ACC112 (cell line): ENCODE measurements at regions not wholly inside any gene's neighbourhood (a gene's known extent, or its start where the extent isn't known, plus 50 kb on each side); places are given as distances from the start of the nearest gene placed in this dataset.

Experiments used
- H2AFZ ChIP-seq: fragments of 200-600 bp; sonication (generic); one replicate; pipeline ENCODE4 v1.6.0; 2017; ENCODE audit warnings: antibody characterized with exemption, low read length; ENCODE audit not compliant: unreplicated experiment
- H3K27ac ChIP-seq: fragments of 200-600 bp; sonication (generic); 2 replicates; pipeline ENCODE4 v1.5.1; 2014; ENCODE audit warnings: low read depth, mild to moderate bottlenecking, antibody characterized with exemption, low read length, moderate library complexity
- H3K27me3 ChIP-seq: fragments of 200-600 bp; sonication (generic); 2 replicates; pipeline ENCODE4 v1.6.1; 2014; ENCODE audit warnings: mild to moderate bottlenecking, antibody characterized with exemption, low read length, moderate library complexity, mixed read lengths; ENCODE audit not compliant: insufficient read depth
- H3K36me3 ChIP-seq: fragments of 200-600 bp; sonication (generic); 2 replicates; pipeline ENCODE4 v1.6.1; 2016; ENCODE audit warnings: mild to moderate bottlenecking, antibody characterized with exemption, low read length, moderate library complexity, mixed read lengths; ENCODE audit not compliant: insufficient read depth
- H3K4me1 ChIP-seq: fragments of 200-600 bp; sonication (generic); one replicate; pipeline ENCODE4 v1.6.1; 2016; ENCODE audit warnings: low read length, mixed read lengths; ENCODE audit not compliant: insufficient read depth, unreplicated experiment, control insufficient read depth
- H3K4me3 ChIP-seq: fragments of 200-600 bp; sonication (generic); 2 replicates; pipeline ENCODE4 v1.5.1; 2014; ENCODE audit warnings: mild to moderate bottlenecking, low read depth, low read length
- H3K79me2 ChIP-seq: fragments of 200-600 bp; sonication (generic); one replicate; pipeline ENCODE4 v1.6.0; 2016; ENCODE audit warnings: low read length; ENCODE audit not compliant: control insufficient read depth, unreplicated experiment, insufficient read depth

DNA sequence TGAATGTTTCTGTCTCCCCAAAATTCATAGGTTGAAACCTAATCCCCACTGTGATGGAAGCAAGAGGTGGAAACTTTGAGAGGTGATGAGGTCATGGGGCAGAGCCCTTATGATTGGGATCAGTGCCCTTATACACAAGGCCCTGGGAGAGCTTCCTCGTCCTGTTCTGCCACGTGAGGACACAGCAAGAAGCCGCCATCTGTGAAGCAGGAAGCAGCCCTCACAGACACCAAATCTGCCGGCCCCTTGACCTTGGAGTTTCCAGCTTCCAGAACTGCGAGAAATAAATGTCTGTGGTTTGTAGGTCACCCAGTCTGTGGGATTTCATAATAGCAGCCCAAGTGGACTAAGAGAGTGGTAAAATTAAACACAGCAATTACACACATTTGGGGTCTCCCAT, 737.4 kb downstream of the UQCRFS1 start:
- no peak overlapping the region for H2AFZ ChIP-seq
- H3K27ac ChIP-seq = no peak overlapping the region
- H3K4me3 ChIP-seq = no peak overlapping the region
- no peaks in the 10 kb centered on the region for H3K79me2 ChIP-seq
- no peaks in the 10 kb centered on the region for H3K36me3 ChIP-seq
- H3K27me3 ChIP-seq = no peaks in the 10 kb centered on the region
- H3K4me1 ChIP-seq = no peaks in the 10 kb centered on the region

DNA sequence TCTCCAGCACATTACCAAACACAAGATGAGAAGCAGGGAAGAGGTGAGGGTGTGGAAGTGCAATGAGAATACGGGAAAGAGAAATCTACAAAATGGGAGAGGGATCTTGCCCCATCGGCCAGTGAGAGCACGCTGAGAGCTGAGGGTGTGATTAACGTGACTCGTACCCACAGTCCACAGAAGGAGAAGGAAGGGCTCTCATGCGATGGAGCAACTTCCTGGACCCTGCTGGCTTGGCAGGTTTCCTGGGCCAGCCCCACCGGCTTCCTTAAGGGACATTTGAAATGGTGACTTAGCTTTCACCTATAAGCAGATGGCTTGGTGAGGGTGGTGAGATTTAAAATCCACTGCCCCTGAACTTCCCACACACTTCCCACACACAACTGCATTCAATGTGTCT, 740.1 kb downstream of the UQCRFS1 start:
- Histone ChIP-seq H3K36me3 (no peaks in the 10 kb centered on the region), H3K27ac (no peak overlapping the region), H3K4me1 (peaks cover 10% of the 10 kb centered on the region), H3K27me3 (no peaks in the 10 kb centered on the region), H3K79me2 (no peaks in the 10 kb centered on the region), H2AFZ (no peak overlapping the region), H3K4me3 (no peak overlapping the region)

DNA sequence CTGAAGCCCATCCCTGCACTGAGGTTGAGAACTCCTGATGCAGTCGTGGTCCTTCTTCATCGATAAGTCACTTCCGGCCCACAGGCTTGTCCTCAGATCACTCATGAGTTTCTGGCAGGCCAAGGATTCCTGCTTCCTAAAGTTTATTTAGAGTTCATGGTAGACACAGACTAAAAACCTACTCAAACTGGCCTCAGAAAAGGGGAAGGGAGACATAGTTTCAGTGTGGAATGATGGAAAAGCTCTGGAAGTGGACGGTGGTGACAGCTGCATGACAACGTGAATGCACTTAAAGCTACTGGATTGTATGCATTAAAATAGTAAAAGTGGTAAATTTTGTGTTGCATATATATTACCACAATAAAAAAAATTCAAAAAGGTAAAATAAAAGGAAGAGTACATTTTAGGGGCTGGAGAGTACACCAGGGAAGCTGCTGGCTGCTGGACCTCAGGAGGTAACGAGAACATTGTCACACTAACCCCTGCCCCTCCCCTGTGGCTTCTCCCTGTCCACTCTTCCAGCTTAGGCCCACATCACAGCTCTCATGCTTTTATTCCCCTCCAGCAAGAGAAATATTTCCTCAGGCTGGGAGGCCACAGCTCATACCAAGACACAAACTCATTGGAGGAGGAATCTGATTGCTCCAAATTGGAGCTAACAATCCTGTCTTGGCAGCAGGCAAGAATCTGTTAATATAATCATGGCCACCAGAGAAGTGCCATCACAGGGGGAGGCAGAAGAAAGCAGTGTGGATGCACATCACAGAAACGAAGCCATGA, 741.0 kb downstream of the UQCRFS1 start:
- Histone ChIP-seq H3K79me2 (no peaks in the 10 kb centered on the region), H3K4me1 (peaks cover 12% of the 10 kb centered on the region), H3K27ac (no peak overlapping the region), H3K36me3 (no peaks in the 10 kb centered on the region), H2AFZ (no peak overlapping the region), H3K4me3 (no peak overlapping the region), H3K27me3 (no peaks in the 10 kb centered on the region)

DNA sequence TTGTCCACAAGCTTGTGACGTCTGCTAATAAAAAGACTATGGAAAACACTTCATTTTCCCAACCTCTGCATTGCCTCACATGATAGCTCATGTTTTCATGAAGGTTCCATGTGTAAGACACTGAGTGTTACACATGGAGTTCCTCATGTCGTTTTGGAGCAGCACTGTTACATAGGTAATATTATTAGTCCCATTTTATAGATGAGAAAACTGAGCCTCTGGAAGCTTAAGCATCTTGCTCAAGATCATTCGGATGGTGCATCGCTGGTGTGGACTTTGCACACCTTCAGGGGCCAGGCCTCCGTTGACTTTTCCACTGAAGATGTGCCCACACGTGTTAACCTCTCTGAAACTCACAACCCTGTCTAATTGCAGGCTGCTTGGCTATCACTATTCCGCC, 743.4 kb downstream of the UQCRFS1 start:
- Histone ChIP-seq H3K79me2 (no peaks in the 10 kb centered on the region), H3K27ac (peak overlapping the region; percentile 68), H3K27me3 (no peaks in the 10 kb centered on the region), H3K4me3 (0 out of 2 replicates have a peak overlapping the region, but pooled peaks have one; percentile 54), H3K4me1 (peaks cover 21% of the 10 kb centered on the region), H3K36me3 (no peaks in the 10 kb centered on the region), H2AFZ (peak overlapping the region; percentile 23)

DNA sequence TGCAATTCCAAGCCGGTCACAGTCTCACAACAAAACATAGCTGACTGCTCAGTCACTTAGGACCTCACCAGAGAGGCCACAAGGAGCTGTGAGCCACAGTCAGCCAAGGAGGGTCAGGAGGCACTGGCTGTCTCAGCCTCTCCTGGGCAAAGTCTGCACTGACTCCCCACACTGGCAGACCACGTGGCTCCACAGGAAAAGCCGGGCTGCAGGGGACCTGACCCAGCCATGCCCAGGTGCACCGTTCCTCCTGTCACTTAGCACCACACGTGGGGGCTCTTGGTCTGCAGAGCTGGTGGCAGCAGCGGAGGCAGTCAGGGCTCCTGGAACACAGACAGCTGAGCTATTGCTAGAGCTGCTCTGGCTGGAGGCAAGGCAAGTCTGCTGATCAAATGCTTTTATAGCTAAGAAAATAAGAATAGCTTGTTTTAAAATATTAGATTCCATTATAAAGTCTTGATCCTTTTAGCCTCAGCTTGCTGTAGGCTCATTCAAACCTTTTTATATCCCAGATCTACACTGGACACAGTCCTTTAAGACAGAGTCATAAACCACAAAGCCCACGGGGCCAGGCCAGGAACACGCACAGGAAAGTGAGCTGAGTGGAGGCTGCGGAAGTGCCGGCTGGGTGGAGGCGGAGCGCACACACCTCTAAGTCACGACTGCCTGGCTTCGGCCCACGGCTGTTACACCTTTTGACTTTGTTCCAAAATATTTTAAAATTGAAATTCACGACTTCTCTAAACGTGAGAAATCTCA, 744.1 kb downstream of the UQCRFS1 start:
- H3K27ac ChIP-seq = peak overlapping the region; percentile 68
- peaks cover 21% of the 10 kb centered on the region for H3K4me1 ChIP-seq
- no peaks in the 10 kb centered on the region for H3K27me3 ChIP-seq
- peak overlapping the region; percentile 54 for H3K4me3 ChIP-seq
- no peaks in the 10 kb centered on the region for H3K79me2 ChIP-seq
- no peaks in the 10 kb centered on the region for H3K36me3 ChIP-seq
- peak overlapping the region; percentile 23 for H2AFZ ChIP-seq

DNA sequence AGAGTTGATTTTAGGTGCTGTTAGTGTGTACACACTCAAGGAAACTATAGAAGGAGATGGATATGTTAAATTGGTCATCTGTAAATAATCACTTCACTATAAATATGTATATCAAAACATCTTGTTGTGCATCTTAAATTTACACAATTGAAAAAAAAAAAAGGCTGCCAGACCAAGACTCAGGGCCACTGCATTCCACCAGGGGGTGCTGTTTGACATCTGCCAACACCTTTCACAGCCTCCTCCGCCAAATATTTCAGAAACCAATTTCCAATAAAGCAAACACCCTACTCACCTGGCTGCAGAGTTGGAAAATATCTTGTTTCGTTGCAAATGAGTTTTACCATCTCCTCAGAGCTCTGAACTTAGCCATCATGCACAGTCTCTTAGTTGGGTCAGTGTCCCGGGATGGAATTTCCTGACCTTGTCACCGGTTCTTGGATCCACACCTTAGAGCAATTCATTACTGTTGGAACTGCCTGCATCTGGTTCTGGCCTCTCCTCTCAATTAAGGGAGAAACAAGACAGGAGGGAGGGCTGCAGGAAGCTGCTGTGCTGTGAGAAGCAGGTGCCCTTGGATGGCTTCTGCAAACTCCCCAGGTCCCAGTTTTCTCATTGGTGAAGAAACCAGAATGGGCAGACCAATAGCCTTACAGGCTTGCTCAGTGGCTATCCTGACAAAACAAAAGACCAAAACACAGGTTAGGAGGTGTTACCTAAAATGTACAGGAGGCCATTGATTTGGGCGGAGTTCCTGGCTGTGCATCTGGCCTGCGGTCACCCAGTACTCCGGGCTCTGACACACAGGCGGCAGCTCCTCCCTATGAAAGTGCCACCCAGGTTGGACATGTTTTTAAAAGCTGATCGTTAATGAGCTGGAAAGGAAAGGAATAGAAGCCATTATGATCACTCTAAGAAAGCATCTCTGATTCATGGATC, 746.6 kb downstream of the UQCRFS1 start:
- no peaks in the 10 kb centered on the region for H3K36me3 ChIP-seq
- H3K4me3 ChIP-seq = no peak overlapping the region
- peaks cover 21% of the 10 kb centered on the region for H3K4me1 ChIP-seq
- H3K27me3 ChIP-seq = no peaks in the 10 kb centered on the region
- H3K27ac ChIP-seq = peak overlapping the region; percentile 50
- H3K79me2 ChIP-seq = no peaks in the 10 kb centered on the region
- no peak overlapping the region for H2AFZ ChIP-seq

DNA sequence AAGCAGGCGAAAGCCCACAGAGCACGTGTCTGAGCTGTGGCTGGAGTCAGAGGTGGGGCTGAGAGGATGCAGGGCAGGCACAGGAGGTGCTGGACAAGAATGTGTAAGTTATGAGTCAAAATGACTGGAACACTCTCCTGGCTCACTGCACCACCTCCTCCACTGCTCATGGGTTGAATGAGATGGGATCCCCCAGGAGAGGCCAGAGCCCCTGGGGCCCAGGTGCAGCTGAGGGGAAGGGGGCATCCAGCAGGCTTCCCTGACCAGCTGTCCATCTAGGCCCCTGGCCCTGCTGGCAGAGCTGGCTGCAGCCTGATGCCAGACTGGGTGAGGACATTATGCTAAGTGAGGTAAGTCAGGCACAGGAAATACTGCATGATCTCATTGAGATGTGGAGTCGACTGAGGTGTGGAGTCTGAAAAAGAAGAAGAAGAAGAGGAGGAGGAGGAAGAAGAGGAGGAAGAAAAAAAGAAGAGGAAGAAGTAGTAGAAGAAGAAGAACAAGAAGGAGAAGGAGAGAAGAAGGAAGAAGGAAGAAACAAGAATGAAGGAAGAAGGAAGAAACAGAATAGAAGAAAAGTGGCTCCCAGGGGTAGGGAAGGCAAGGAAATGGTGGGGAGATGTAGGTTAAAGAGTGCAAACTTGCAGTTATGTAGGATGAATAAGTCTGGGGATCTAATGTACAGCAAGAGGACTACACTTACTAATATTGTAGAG, 747.4 kb downstream of the UQCRFS1 start:
- no peaks in the 10 kb centered on the region for H3K27me3 ChIP-seq
- no peaks in the 10 kb centered on the region for H3K79me2 ChIP-seq
- no peaks in the 10 kb centered on the region for H3K36me3 ChIP-seq
- no peak overlapping the region for H3K4me3 ChIP-seq
- H3K27ac ChIP-seq = peak overlapping the region; percentile 50
- peaks cover 21% of the 10 kb centered on the region for H3K4me1 ChIP-seq
- H2AFZ ChIP-seq = no peak overlapping the region

DNA sequence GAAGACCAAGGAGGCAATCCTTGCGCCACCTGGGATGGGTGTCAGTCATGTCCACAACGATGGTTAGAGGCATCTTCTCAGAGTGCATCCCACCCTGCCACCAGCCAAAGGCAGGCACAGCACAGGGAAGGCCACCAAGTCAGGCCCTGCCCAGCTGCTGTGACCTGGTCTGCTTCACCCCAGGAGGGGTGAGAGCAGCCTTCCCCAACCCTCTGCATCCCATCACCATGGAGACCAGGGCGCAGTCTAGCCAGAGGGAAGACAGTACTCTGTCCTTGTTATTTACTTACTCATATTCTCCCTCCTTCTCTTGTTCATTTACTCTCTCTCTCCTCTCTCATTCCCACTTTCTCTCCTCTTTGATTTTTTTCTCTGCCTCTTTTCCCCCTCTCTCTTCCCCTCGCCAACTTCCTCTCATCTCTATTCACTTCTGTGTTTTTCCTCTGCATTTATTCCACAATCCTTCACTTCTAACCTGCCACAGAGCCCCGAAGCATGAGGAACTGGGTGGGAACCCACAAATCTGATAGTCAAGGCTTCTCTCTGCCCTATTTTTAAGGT, 749.4 kb downstream of the UQCRFS1 start:
- H3K4me1 ChIP-seq = peaks cover 18% of the 10 kb centered on the region
- H3K4me3 ChIP-seq = no peak overlapping the region
- H2AFZ ChIP-seq = no peak overlapping the region
- no peak overlapping the region for H3K27ac ChIP-seq
- no peaks in the 10 kb centered on the region for H3K27me3 ChIP-seq
- H3K36me3 ChIP-seq = no peaks in the 10 kb centered on the region
- no peaks in the 10 kb centered on the region for H3K79me2 ChIP-seq

DNA sequence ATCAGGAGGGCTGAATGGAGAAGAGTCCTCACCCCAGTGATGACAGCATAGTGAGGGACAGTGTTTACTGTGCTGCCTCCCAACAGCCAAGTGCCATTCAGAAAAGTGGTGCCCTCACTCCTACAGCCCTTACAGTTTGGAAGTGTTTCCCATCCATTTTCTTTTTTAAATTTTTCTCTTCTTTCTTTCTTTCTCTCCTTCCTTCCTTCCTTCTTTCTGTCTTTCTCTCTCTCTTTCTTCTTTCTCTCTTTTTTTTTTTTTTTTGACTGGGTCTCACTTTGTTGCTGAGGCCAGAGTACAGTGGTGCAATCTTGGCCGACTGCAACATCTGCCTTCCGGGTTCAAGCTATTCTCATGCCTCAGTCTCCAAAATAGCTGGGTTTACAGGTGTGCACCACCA, 755.3 kb downstream of the UQCRFS1 start:
- H2AFZ ChIP-seq = no peak overlapping the region
- H3K27me3 ChIP-seq = no peaks in the 10 kb centered on the region
- no peaks in the 10 kb centered on the region for H3K79me2 ChIP-seq
- H3K27ac ChIP-seq = no peak overlapping the region
- no peaks in the 10 kb centered on the region for H3K4me1 ChIP-seq
- H3K36me3 ChIP-seq = no peaks in the 10 kb centered on the region
- H3K4me3 ChIP-seq = no peak overlapping the region
